OCI-LY3 (cell line): ENCODE measurements at regions not wholly inside any gene's neighbourhood (a gene's known extent, or its start where the extent isn't known, plus 50 kb on each side); places are given as distances from the start of the nearest gene placed in this dataset.

Source experiments
- H2AFZ ChIP-seq: fragments of 200-600, 300-600 bp; shearing (Covaris generic); 2 replicates; pipeline ENCODE4 v1.6.0; 2014; ENCODE audit warnings: antibody characterized with exemption, low read depth, low read length
- H3K27ac ChIP-seq: fragments of 200-600, 300-600 bp; sonication (generic); 2 replicates; pipeline ENCODE4 v1.5.1; 2014; ENCODE audit warnings: mild to moderate bottlenecking, low read length, moderate library complexity, mixed read lengths
- H3K27me3 ChIP-seq: fragments of 200-600, 300-600 bp; sonication (generic); 2 replicates; pipeline ENCODE4 v1.6.1; 2014; ENCODE audit warnings: low read depth, low read length, mixed read lengths
- H3K36me3 ChIP-seq: fragments of 200-600, 300-600 bp; sonication (generic); replicated peaks from 2 replicates; pipeline ENCODE3; 2014; ENCODE audit warnings: low read depth, low read length, mixed read lengths
- H3K4me1 ChIP-seq: fragments of 300-600, 200-600 bp; sonication (generic); 2 replicates; pipeline ENCODE4 v1.6.1; 2014; ENCODE audit warnings: low read length, mixed read lengths
- H3K4me2 ChIP-seq: fragments of 200-600, 300-600 bp; sonication (generic); 2 replicates; pipeline ENCODE4 v1.6.1; 2014; ENCODE audit warnings: low read length, mixed read lengths
- H3K4me3 ChIP-seq: fragments of 300-600, 200-600 bp; sonication (generic); 2 replicates; pipeline ENCODE4 v1.5.1; 2014; ENCODE audit warnings: antibody characterized with exemption, mild to moderate bottlenecking, low read length, moderate library complexity
- H3K79me2 ChIP-seq: fragments of 300-600, 200-600 bp; shearing (Covaris generic); 2 replicates; pipeline ENCODE4 v1.6.1; 2014; ENCODE audit warnings: mild to moderate bottlenecking, low read length, mixed read lengths
- H3K9ac ChIP-seq: fragments of 300-600, 200-600 bp; shearing (Covaris generic); 2 replicates; pipeline ENCODE4 v1.6.0; 2014; ENCODE audit warnings: mild to moderate bottlenecking, low read length, moderate library complexity
- H3K9me3 ChIP-seq: fragments of 200-600, 300-600 bp; shearing (Covaris generic); 2 replicates; pipeline ENCODE4 v1.6.1; 2014; ENCODE audit warnings: low read length, mixed read lengths; ENCODE audit not compliant: insufficient read depth
- H4K20me1 ChIP-seq: fragments of 200-600, 300-600 bp; sonication (generic); 2 replicates; pipeline ENCODE4 v1.6.1; 2016; ENCODE audit warnings: low read length, mixed read lengths; ENCODE audit not compliant: insufficient read depth
- EZH2phosphoT487 ChIP-seq: fragments of 200-600 bp; shearing (Covaris generic); IDR thresholded peaks from 2 replicates; pipeline ENCODE4 v1.6.1; 2018; ENCODE audit warnings: antibody characterized with exemption, mixed run types, low read depth
- TF ChIP-seq, protein P1 (sequence below): fragments of 200-600, 300-600 bp; sonication (generic); IDR thresholded peaks from 2 replicates; pipeline ENCODE4 v1.5.1; 2014; ENCODE audit warnings: antibody characterized with exemption, low read length, low read depth

DNA sequence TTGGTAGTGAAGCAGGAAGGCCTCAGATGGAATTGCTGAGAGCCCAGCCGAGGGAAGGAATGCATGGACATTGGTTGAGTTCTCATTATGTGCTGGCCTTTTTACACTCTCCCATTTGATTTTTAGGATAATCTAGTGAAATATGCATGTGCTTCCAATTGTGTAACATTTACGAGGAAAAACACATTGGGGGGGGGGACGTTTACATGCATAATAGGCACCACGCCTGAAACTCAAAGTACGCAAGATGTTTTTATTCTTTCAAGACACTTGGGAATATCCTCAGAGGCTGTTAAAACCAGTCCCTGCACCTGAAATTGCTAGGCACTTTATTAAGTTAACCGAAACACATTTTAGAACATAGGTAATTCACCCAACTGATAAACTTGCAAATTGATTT is 118.5 kb upstream of the CDH4 start:
- Histone ChIP-seq H3K9ac (no peak overlapping the region), H3K27ac (no peak overlapping the region), H3K36me3 (no peaks in the 10 kb centered on the region), H3K4me1 (no peaks in the 10 kb centered on the region), H3K4me3 (no peak overlapping the region), H2AFZ (no peak overlapping the region), H3K79me2 (no peaks in the 10 kb centered on the region), H3K4me2 (no peak overlapping the region), H3K27me3 (peaks cover 40% of the 10 kb centered on the region), H4K20me1 (no peaks in the 10 kb centered on the region), H3K9me3 (no peaks in the 10 kb centered on the region)
- TF ChIP-seq EZH2phosphoT487, result no peak
- TF ChIP-seq, protein P1, sequence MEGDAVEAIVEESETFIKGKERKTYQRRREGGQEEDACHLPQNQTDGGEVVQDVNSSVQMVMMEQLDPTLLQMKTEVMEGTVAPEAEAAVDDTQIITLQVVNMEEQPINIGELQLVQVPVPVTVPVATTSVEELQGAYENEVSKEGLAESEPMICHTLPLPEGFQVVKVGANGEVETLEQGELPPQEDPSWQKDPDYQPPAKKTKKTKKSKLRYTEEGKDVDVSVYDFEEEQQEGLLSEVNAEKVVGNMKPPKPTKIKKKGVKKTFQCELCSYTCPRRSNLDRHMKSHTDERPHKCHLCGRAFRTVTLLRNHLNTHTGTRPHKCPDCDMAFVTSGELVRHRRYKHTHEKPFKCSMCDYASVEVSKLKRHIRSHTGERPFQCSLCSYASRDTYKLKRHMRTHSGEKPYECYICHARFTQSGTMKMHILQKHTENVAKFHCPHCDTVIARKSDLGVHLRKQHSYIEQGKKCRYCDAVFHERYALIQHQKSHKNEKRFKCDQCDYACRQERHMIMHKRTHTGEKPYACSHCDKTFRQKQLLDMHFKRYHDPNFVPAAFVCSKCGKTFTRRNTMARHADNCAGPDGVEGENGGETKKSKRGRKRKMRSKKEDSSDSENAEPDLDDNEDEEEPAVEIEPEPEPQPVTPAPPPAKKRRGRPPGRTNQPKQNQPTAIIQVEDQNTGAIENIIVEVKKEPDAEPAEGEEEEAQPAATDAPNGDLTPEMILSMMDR, result no peak

DNA sequence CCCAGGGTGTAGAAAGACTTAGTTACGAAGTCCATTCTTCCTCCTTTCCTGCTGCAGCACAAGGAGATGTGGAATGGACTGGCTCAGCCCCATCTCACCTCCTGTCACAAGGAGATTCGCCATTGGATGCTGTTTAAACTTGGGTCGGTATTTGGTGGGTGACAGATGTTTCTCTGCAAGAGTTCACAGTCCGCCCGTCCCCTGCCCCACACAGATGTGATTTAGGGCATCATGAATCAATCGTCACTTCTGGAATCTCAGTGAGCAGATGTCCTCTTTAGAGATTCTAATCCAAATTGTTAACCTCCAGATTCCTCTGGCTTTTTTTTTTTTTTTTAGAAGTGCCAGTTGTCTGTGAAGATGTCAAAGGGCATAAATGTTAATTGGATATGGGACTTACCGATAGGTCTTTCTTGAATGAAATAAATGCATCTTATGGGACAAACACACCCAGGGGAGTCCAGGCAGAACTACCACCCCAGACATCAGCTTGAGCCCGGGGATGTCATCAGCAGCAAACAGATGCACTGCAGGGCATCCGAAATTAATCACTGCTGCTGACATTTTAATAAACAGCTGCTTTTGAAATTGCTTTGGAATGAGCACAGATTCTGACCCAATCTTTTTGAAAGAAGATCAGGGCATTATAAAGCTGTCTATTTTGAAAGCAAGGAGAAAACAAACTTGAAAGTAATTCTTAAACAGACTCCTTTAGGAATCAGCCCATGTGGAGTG is 117.6 kb upstream of the CDH4 start:
- Histone ChIP-seq H3K79me2 (no peaks in the 10 kb centered on the region), H3K4me1 (no peaks in the 10 kb centered on the region), H2AFZ (no peak overlapping the region), H3K4me2 (no peak overlapping the region), H4K20me1 (no peaks in the 10 kb centered on the region), H3K9me3 (no peaks in the 10 kb centered on the region), H3K27ac (no peak overlapping the region), H3K4me3 (no peak overlapping the region), H3K9ac (no peak overlapping the region), H3K36me3 (no peaks in the 10 kb centered on the region), H3K27me3 (peaks cover 49% of the 10 kb centered on the region)
- TF ChIP-seq EZH2phosphoT487, result no peak
- TF ChIP-seq, protein P1, result no peak

DNA sequence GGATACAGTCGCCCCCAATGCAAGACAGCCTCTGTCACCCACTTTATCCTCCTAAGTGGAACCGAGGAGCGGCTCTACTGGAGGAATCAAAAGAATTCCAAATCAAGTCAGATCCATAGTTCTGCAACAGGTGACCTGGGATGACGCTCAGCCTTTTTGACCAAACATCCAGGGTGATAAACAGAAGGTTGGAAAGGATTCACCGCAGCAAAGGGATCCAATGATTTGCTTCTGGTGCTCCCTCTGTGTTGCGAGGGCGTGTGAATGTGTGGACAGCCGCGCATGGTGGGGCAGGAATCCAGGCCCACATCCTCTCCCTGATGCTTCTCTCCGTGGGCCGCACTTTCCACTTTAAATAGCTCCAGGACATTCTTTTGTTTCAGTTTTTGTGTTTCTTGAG is 116.8 kb upstream of the CDH4 start:
- Histone ChIP-seq H4K20me1 (no peaks in the 10 kb centered on the region), H3K4me2 (no peak overlapping the region), H3K79me2 (no peaks in the 10 kb centered on the region), H3K27me3 (peaks cover 56% of the 10 kb centered on the region), H3K36me3 (no peaks in the 10 kb centered on the region), H3K4me3 (no peak overlapping the region), H3K9ac (no peak overlapping the region), H3K4me1 (no peaks in the 10 kb centered on the region), H3K27ac (no peak overlapping the region), H2AFZ (no peak overlapping the region), H3K9me3 (no peaks in the 10 kb centered on the region)
- TF ChIP-seq, protein P1, result no peak
- TF ChIP-seq EZH2phosphoT487, result no peak

DNA sequence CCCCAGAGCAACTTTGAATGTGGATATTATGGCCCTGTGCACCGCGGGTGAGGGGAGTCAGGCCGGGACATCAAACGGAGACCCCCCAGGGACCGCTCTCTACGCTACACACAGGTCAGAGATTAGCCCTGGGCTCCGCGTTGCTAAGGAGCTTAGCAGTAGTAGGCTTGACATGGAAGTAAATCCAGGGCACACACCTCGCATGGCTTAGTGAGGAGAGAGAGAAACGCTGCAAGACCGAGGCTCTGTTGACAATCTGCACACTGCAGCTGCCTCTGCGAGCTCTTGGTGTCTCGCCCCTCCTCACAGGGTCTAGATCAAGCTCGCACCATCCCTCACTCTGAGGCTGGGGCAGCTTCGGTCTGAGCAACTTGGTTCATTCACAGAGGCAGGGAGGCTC is 116.1 kb upstream of the CDH4 start:
- H2AFZ ChIP-seq, result no peak overlapping the region
- peaks cover 51% of the 10 kb centered on the region for H3K27me3 ChIP-seq
- no peak overlapping the region for H3K9ac ChIP-seq
- no peaks in the 10 kb centered on the region for H3K4me1 ChIP-seq
- H3K4me3 ChIP-seq, result no peak overlapping the region
- no peaks in the 10 kb centered on the region for H3K79me2 ChIP-seq
- no peak overlapping the region for H3K27ac ChIP-seq
- no peaks in the 10 kb centered on the region for H3K36me3 ChIP-seq
- TF ChIP-seq EZH2phosphoT487, result no peak
- TF ChIP-seq, protein P1, result no peak
- no peaks in the 10 kb centered on the region for H4K20me1 ChIP-seq
- H3K4me2 ChIP-seq, result no peak overlapping the region
- no peaks in the 10 kb centered on the region for H3K9me3 ChIP-seq
